CD4-positive, alpha-beta T cell (primary cell): ENCODE measurements at regions not wholly inside any gene's neighbourhood (a gene's known extent, or its start where the extent isn't known, plus 50 kb on each side); places are given as distances from the start of the nearest gene placed in this dataset.

Experiments
- ATAC-seq: fragments of 200-7000 bp; cut with Tn5 transposase; one replicate; pipeline ENCODE4 v1.10.0; 2022; ENCODE audit warnings: mild to moderate bottlenecking; ENCODE audit not compliant: poor library complexity
- CTCF ChIA-PET: fragments of 350-600 bp; sonication (Branson Sonifier 250); formaldehyde crosslinking; loops from one replicate; lab custom pipeline; 2021; ENCODE audit warnings: antibody characterized with exemption, inconsistent platforms; lab: Charles Lee
- POLR2A ChIA-PET: fragments of 350-600 bp; sonication (Branson Sonifier 250); formaldehyde crosslinking; loops from one replicate; lab custom pipeline; 2021; ENCODE audit warnings: antibody characterized with exemption, inconsistent platforms; lab: Charles Lee
- DNase-seq, 14 experiments: peaks; one replicate each; pipeline ENCODE4 v3.0.0-alpha.2; 2013 to 2020; ENCODE audit warnings: mixed read lengths in 2 of 14
- H3K27ac ChIP-seq, 2 donors: one replicate each; pipeline versions ENCODE4 v1.5.1 to v1.7.0; 2013; ENCODE audit warnings: low read length in 2 of 2, low read depth in 1 of 2, mild to moderate bottlenecking in 1 of 2
- H3K27me3 ChIP-seq, 2 experiments: 1 replicate in 1 of 2; 2 replicates in 1 of 2; pipeline versions ENCODE4 v1.6.1 to v1.7.0; 2013; ENCODE audit warnings: low read length in 2 of 2, control low read depth in 1 of 2, mild to moderate bottlenecking in 1 of 2, moderate library complexity in 1 of 2; ENCODE audit not compliant: insufficient read depth in 2 of 2, control insufficient read depth in 1 of 2
- H3K36me3 ChIP-seq: one replicate; pipeline ENCODE4 v1.6.1; 2013; ENCODE audit warnings: low read length, control low read depth; ENCODE audit not compliant: insufficient read depth
- H3K4me1 ChIP-seq: one replicate; pipeline ENCODE4 v1.6.1; 2013; ENCODE audit warnings: low read length, control low read depth; ENCODE audit not compliant: insufficient read depth
- H3K4me3 ChIP-seq: one replicate; pipeline ENCODE4 v1.5.1; 2013; ENCODE audit warnings: mild to moderate bottlenecking, low read length, moderate library complexity
- H3K9me3 ChIP-seq, 2 experiments: 1 replicate in 1 of 2; 2 replicates in 1 of 2; pipeline versions ENCODE4 v1.6.1 to v1.7.0; 2013; ENCODE audit warnings: low read length in 2 of 2, mild to moderate bottlenecking in 2 of 2, control low read depth in 1 of 2, moderate library complexity in 1 of 2; ENCODE audit not compliant: control insufficient read depth in 1 of 2, insufficient read depth in 1 of 2
- H3K27ac Mint-ChIP-seq: one replicate; pipeline ENCODE4 v1.8.0; 2020; ENCODE audit warnings: mixed read lengths
- H3K27me3 Mint-ChIP-seq: one replicate; pipeline ENCODE4 v1.8.0; 2021; ENCODE audit warnings: mixed read lengths
- H3K36me3 Mint-ChIP-seq: one replicate; pipeline ENCODE4 v1.8.0; 2021; ENCODE audit warnings: low read depth, mixed read lengths
- H3K4me1 Mint-ChIP-seq: one replicate; pipeline ENCODE4 v1.8.0; 2021; ENCODE audit warnings: low read depth, mixed read lengths
- H3K4me3 Mint-ChIP-seq: one replicate; pipeline ENCODE4 v1.8.0; 2020; ENCODE audit warnings: mild to moderate bottlenecking, mixed read lengths
- H3K9me3 Mint-ChIP-seq: one replicate; pipeline ENCODE4 v1.8.0; 2020; ENCODE audit warnings: mixed read lengths
- CTCF ChIP-seq: fragments of 200-600 bp; IDR thresholded peaks from one replicate; pipeline ENCODE4 v1.8.0; 2022; ENCODE audit warnings: antibody characterized with exemption, mild to moderate bottlenecking
- intact Hi-C, 2 experiments: fragments of 100-400 bp; cut with DNase I in 1 of 2; cut with micrococcal nuclease in 1 of 2; formaldehyde crosslinking; loops; one replicate each; pipeline versions ENCODE4 v1.15.1 to v1.9.0; 2023 to 2025; cut with DNase I, micrococcal nuclease

- no peaks in the 10 kb centered on the region for H3K27me3 ChIP-seq
- no peak overlapping the region for H3K27ac Mint-ChIP-seq
- no peaks in the 10 kb centered on the region for H3K36me3 Mint-ChIP-seq
- ATAC-seq (no peak), DNase-seq (no peak)
- no peak overlapping the region for H3K27ac ChIP-seq
- no peaks in the 10 kb centered on the region for H3K4me1 Mint-ChIP-seq
- no peak overlapping the region for H3K4me3 ChIP-seq
- intact Hi-C loops: no loop called here
- ChIA-PET POLR2A (no interaction called here), CTCF (no interaction called here)
- no peak for TF ChIP-seq CTCF
- no peak overlapping the region for H3K4me3 Mint-ChIP-seq
- no peaks in the 10 kb centered on the region for H3K27me3 Mint-ChIP-seq
- H3K9me3 Mint-ChIP-seq: peaks cover 5% of the 10 kb centered on the region
- H3K4me1 ChIP-seq: no peaks in the 10 kb centered on the region
- peaks cover 0 to 10% of the 10 kb centered on the region in 2 experiments for H3K9me3 ChIP-seq
- no peaks in the 10 kb centered on the region for H3K36me3 ChIP-seq
Measured at GRCh38 chr19:32020538-32020937, 324.9 kb upstream of the ZNF507 start.

GRCh38 chr19:32022044-32022640, 323.3 kb upstream of the ZNF507 start:
- no peak overlapping the region for H3K27ac Mint-ChIP-seq
- H3K27me3 Mint-ChIP-seq: peaks cover 4% of the 10 kb centered on the region
- no peak overlapping the region for H3K4me3 ChIP-seq
- DNase-seq (no peak), ATAC-seq (no peak)
- POLR2A ChIA-PET: no interaction called here
- H3K36me3 ChIP-seq: no peaks in the 10 kb centered on the region
- no peaks in the 10 kb centered on the region for H3K36me3 Mint-ChIP-seq
- CTCF ChIA-PET: no interaction called here
- H3K4me1 ChIP-seq: no peaks in the 10 kb centered on the region
- H3K9me3 Mint-ChIP-seq: peaks cover 11% of the 10 kb centered on the region
- no peak overlapping the region for H3K4me3 Mint-ChIP-seq
- TF ChIP-seq CTCF: no peak
- H3K4me1 Mint-ChIP-seq: no peaks in the 10 kb centered on the region
- H3K27me3 ChIP-seq: no peaks in the 10 kb centered on the region
- intact Hi-C loops: no loop called here
- peaks cover 0 to 10% of the 10 kb centered on the region in 2 experiments for H3K9me3 ChIP-seq
- H3K27ac ChIP-seq: no peak overlapping the region

- Mint-ChIP-seq H3K36me3 (no peaks in the 10 kb centered on the region), H3K4me3 (no peak overlapping the region), H3K27ac (no peak overlapping the region), H3K27me3 (peaks cover 4% of the 10 kb centered on the region), H3K9me3 (peaks cover 11% of the 10 kb centered on the region), H3K4me1 (no peaks in the 10 kb centered on the region)
- Histone ChIP-seq H3K9me3 (peaks cover 0 to 17% of the 10 kb centered on the region in 2 experiments), H3K4me1 (no peaks in the 10 kb centered on the region), H3K36me3 (no peaks in the 10 kb centered on the region), H3K27me3 (no peaks in the 10 kb centered on the region), H3K27ac (no peak overlapping the region), H3K4me3 (no peak overlapping the region)
- POLR2A ChIA-PET: no interaction called here
- ATAC-seq: no peak
- TF ChIP-seq CTCF: no peak
- DNase-seq: no peak
- intact Hi-C loops: no loop called here
- CTCF ChIA-PET: no interaction called here
Measured at GRCh38 chr19:32022731-32023563, 322.5 kb upstream of the ZNF507 start.
